ENCODE measurements at regions not wholly inside any gene's neighbourhood (a gene's known extent, or its start where the extent isn't known, plus 50 kb on each side); places are given as distances from the start of the nearest gene placed in this dataset.

GRCh38 chr9:96157675-96158074 is 144.3 kb downstream of the HSD17B3 start:
- H3K4me3 ChIP-seq = no peak overlapping the region
- peaks cover 3% of the 10 kb centered on the region for H3K27me3 ChIP-seq (ENCODE audit: low read depth)
- H3K27ac ChIP-seq = no peak overlapping the region
- DNase-seq (no peak), ATAC-seq (no peak)
- no peaks in the 10 kb centered on the region for H3K9me3 ChIP-seq
- no peak for TF ChIP-seq CTCF (IDR thresholded peaks at IDR 0.05)
- H3K4me1 ChIP-seq = no peaks in the 10 kb centered on the region
- intact Hi-C loops (cut with DNase I) = no loop called here
- no peaks in the 10 kb centered on the region for H3K36me3 ChIP-seq

GRCh38 chr9:96156171-96156974 is 145.6 kb downstream of the HSD17B3 start:
- H3K9me3 ChIP-seq = no peaks in the 10 kb centered on the region
- H3K27ac ChIP-seq = no peak overlapping the region
- intact Hi-C loops (cut with DNase I) = no loop called here
- H3K36me3 ChIP-seq = no peaks in the 10 kb centered on the region
- H3K27me3 ChIP-seq (ENCODE audit: low read depth) = peaks cover 3% of the 10 kb centered on the region
- TF ChIP-seq CTCF (IDR thresholded peaks at IDR 0.05) = no peak
- ATAC-seq (no peak), DNase-seq (no peak)
- H3K4me1 ChIP-seq = no peaks in the 10 kb centered on the region
- H3K4me3 ChIP-seq = no peak overlapping the region

GRCh38 chr9:96154081-96154480 is 147.9 kb downstream of the HSD17B3 start:
- TF ChIP-seq CTCF (IDR thresholded peaks at IDR 0.05) = no peak
- Histone ChIP-seq H3K36me3 (no peaks in the 10 kb centered on the region), H3K4me1 (peaks cover 8% of the 10 kb centered on the region), H3K9me3 (no peaks in the 10 kb centered on the region), H3K4me3 (no peak overlapping the region), H3K27ac (no peak overlapping the region), H3K27me3 (ENCODE audit: low read depth) (peaks cover 3% of the 10 kb centered on the region)
- intact Hi-C loops (cut with DNase I) = no loop called here
- DNase-seq = no peak
- no peak for ATAC-seq

GRCh38 chr9:96152550-96152949 is 149.4 kb downstream of the HSD17B3 start:
- DNase-seq (no peak), ATAC-seq (no peak)
- Histone ChIP-seq H3K9me3 (no peaks in the 10 kb centered on the region), H3K36me3 (no peaks in the 10 kb centered on the region), H3K27me3 (ENCODE audit: low read depth) (peaks cover 3% of the 10 kb centered on the region), H3K4me3 (no peak overlapping the region), H3K27ac (no peak overlapping the region), H3K4me1 (peaks cover 11% of the 10 kb centered on the region)
- intact Hi-C loops (cut with DNase I) = no loop called here
- TF ChIP-seq CTCF (IDR thresholded peaks at IDR 0.05) = no peak

GRCh38 chr9:96150324-96151227 is 151.4 kb downstream of the HSD17B3 start:
- Histone ChIP-seq H3K4me1 (peaks cover 11% of the 10 kb centered on the region), H3K9me3 (no peaks in the 10 kb centered on the region), H3K27me3 (ENCODE audit: low read depth) (peaks cover 3% of the 10 kb centered on the region), H3K36me3 (no peaks in the 10 kb centered on the region), H3K27ac (no peak overlapping the region), H3K4me3 (no peak overlapping the region)
- intact Hi-C loops (cut with DNase I) = no loop called here
- DNase-seq = no peak
- ATAC-seq = peak in 1 of 2 donors; percentile 38
- no peak for TF ChIP-seq CTCF (IDR thresholded peaks at IDR 0.05)
